CD4-positive, alpha-beta T cell treated with Interleukin-4 for 4 hours (primary cell): ENCODE measurements at regions not wholly inside any gene's neighbourhood (a gene's known extent, or its start where the extent isn't known, plus 50 kb on each side); places are given as distances from the start of the nearest gene placed in this dataset.

ENCODE experiments used
- DNase-seq: peaks from one replicate; pipeline ENCODE4 v3.0.0-alpha.2; 2020

- DNase-seq, result no peak
Observed at GRCh38 chr2:237020090-237020489, 65.6 kb upstream of the COPS8 start.

- DNase-seq, result no peak
Observed at GRCh38 chr2:237022533-237022932, 63.2 kb upstream of the COPS8 start.

- no peak for DNase-seq
Observed at GRCh38 chr2:237024255-237024654, 61.4 kb upstream of the COPS8 start.

DNA sequence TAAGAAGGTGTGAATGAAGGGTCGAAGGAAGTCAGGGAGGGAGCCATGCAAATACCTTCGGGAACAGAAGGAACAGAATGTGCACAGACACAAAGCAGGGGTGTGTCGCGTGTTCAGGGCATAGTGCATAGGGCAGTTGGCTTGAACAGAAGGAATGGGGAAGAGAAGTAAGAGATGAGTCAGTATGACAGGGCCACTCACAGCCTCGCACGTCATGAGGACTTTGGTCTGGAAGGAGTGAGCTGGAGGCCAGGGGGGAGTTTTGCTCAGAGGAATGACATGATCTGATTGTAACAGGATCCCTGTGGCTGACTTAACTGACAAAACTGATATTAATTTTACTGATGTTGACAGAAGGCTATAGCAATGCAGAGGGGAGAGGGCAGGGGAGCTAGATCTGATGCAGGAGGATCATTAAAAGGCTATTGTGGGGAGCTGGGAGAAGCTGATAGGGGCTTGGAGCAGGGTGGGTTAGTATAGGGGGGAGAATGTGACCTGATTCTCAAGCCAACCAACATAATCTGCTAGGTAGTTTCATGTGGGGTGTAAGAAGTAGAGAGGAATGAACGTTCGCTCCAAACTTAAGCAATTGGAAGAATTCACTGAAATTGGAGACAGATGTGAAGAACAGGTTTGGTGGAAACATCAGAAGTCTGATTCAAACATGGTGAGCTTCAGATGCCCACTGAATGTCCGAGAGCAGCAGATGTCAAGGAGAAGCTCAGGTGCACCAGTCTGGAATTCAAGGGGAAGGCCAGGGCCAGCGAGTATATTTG lies 60.4 kb upstream of the COPS8 start:
- DNase-seq, result no peak

- DNase-seq, result peak; percentile 19
Observed at GRCh38 chr2:237026981-237027711, 58.5 kb upstream of the COPS8 start.

DNA sequence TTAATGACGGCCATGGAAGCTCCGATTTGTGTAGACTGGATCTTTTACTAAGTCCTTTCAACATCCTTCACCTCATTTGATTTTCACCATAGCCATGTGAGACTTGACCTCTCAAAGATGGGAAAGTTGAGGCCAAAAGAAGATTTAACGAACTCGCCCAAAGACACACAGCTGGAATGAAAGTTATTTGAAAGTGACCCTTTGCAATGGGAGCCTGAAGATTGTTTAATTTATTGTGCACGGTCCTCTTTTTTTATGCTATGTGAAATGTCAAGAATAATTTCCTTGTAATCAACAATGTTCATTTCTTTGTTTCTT lies 58.0 kb upstream of the COPS8 start:
- no peak for DNase-seq

DNA sequence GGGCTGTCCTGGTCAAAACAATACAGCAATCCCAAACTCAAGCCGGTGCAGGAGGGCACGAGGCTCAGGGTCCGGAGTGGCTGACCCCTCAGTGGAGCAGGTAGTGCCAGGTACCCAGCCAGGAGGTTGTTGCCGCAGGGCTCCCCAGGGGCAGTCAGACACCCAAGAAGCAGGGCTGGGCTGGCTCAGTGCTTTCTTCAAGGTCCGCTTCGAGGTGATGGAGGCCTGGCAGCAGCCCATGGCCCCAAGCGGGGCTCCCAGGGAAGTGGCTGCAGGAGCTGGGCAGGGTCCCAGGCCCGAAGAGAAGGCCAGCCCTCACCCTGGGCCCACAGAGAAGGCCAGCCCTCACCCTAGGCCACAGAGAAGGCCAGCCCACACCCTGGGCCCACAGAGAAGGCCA lies 55.3 kb upstream of the COPS8 start:
- DNase-seq, result no peak

DNA sequence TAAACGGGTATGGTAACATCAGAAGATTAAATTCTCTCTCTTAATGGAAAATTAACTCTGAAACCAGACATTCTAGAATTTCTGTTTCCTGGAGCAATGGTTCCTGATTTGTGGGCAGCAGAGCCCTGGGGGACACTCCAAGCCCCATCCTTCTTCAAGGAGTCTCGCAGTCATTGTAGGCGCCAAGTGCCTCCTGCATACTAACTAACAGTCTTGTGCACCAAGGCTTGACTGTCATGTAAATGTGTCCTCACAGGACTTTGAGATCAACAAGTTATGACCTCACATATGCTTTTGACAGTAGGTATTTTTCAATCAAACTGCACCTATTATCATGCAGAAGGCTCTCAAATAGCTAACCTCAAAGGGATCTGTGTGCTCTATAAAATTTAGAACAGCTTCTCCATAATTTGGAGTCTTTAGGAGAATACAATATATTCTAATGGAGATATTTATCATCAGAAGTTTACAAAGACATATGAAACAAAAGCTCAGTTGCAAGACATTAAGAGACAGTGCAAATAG lies 52.1 kb upstream of the COPS8 start:
- no peak for DNase-seq

DNA sequence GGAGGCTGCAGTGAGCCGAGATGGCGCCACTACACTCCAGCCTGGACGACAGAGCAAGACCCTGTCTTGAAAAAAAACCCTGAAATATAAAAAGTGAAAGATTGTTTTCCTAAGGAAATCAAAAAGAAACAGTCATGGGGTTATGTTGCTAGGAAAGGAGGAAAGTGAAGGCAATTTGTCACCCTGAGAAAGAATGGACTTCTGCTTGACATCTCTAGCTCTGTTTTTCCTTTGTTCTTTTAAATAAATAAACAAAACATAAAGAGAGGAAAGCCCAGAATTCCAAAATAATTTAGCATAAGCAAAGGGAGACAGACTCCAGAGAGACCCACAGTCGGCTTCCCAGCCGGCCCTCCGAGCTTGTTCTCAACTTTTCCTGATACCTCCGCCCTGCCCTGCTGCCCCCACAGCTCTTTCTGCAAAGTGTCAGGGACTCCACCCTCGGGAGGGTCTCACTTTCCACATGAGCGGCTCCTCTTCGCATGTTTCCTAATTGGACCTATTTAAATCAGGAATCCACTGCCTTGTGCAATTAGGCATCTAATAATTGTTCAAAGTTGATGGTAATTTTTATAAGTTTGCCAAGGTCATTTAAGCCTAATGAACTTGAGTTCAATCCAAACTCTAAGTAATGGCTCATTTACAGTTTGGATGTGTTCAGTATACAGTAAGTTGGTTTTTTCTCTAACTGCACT lies 49.8 kb upstream of the COPS8 start:
- no peak for DNase-seq
